Ishikawa (cell line): ENCODE measurements at regions not wholly inside any gene's neighbourhood (a gene's known extent, or its start where the extent isn't known, plus 50 kb on each side); places are given as distances from the start of the nearest gene placed in this dataset.

Experiments used
- CEBPB ChIP-seq: IDR thresholded peaks from 2 replicates; pipeline ENCODE4 v1.6.1; 2012
- CREB1 ChIP-seq: IDR thresholded peaks from 2 replicates; pipeline ENCODE4 v1.6.1; 2012; ENCODE audit warnings: low read depth
- EGR1 ChIP-seq: IDR thresholded peaks from 2 replicates; pipeline ENCODE4 v1.6.1; 2012
- EP300 ChIP-seq: IDR thresholded peaks from 2 replicates; pipeline ENCODE4 v1.6.1; 2012; ENCODE audit warnings: borderline replicate concordance
- FOXM1 ChIP-seq: IDR thresholded peaks from 2 replicates; pipeline ENCODE4 v1.6.1; 2012; ENCODE audit warnings: low read depth, borderline replicate concordance
- NFIC ChIP-seq: IDR thresholded peaks from 2 replicates; pipeline ENCODE4 v1.6.1; 2012
- RAD21 ChIP-seq: IDR thresholded peaks from 2 replicates; pipeline ENCODE4 v1.6.1; 2012; ENCODE audit warnings: low read depth
- TAF1 ChIP-seq: IDR thresholded peaks from 2 replicates; pipeline ENCODE4 v1.6.1; 2012; ENCODE audit warnings: low read depth, mild to moderate bottlenecking
- TCF12 ChIP-seq: IDR thresholded peaks from 2 replicates; pipeline ENCODE4 v1.6.1; 2012; ENCODE audit warnings: low read depth
- TEAD4 ChIP-seq: IDR thresholded peaks from 2 replicates; pipeline ENCODE4 v1.6.1; 2012
- YY1 ChIP-seq: IDR thresholded peaks from 2 replicates; pipeline ENCODE4 v1.6.1; 2012; ENCODE audit warnings: low read depth
- ZBTB7A ChIP-seq: IDR thresholded peaks from 2 replicates; pipeline ENCODE4 v1.6.1; 2012; ENCODE audit warnings: low read depth
- TF ChIP-seq, protein P1 (sequence below): IDR thresholded peaks from 2 replicates; pipeline ENCODE4 v1.6.1; 2012; ENCODE audit warnings: low read depth, mild to moderate bottlenecking
- TF ChIP-seq, protein P2 (sequence below): IDR thresholded peaks from 2 replicates; pipeline ENCODE4 v1.6.1; 2012
- TF ChIP-seq, protein P3 (sequence below): IDR thresholded peaks from 2 replicates; pipeline ENCODE4 v1.6.1; 2012

DNA sequence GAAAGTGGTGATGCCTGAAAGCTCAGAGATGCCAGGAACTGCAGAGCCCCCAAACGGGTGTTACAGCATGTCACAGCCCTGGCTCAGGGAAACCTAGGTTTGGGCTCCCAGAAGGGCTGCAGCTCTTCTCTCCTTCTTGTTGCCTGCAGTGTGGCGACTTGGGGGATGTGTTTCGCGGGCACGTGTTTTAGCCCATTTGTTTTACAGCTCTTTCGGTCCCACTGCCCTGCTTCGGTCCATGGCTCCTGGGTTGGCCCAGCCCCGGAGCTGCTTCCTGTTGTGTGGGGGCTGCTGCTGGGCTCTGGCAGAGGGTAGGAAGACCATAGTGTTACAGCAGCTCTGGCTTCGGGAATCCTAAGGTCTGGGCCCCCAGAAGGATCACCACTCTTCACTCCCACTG lies 222.9 kb upstream of the RIOK2 start:
- TF ChIP-seq RAD21 (no peak), YY1 (no peak), EGR1 (no peak), CREB1 (no peak), TEAD4 (no peak), TAF1 (no peak), ZBTB7A (no peak), FOXM1 (no peak), TCF12 (no peak), EP300 (no peak), CEBPB (no peak), NFIC (no peak)
- TF ChIP-seq, protein P1, sequence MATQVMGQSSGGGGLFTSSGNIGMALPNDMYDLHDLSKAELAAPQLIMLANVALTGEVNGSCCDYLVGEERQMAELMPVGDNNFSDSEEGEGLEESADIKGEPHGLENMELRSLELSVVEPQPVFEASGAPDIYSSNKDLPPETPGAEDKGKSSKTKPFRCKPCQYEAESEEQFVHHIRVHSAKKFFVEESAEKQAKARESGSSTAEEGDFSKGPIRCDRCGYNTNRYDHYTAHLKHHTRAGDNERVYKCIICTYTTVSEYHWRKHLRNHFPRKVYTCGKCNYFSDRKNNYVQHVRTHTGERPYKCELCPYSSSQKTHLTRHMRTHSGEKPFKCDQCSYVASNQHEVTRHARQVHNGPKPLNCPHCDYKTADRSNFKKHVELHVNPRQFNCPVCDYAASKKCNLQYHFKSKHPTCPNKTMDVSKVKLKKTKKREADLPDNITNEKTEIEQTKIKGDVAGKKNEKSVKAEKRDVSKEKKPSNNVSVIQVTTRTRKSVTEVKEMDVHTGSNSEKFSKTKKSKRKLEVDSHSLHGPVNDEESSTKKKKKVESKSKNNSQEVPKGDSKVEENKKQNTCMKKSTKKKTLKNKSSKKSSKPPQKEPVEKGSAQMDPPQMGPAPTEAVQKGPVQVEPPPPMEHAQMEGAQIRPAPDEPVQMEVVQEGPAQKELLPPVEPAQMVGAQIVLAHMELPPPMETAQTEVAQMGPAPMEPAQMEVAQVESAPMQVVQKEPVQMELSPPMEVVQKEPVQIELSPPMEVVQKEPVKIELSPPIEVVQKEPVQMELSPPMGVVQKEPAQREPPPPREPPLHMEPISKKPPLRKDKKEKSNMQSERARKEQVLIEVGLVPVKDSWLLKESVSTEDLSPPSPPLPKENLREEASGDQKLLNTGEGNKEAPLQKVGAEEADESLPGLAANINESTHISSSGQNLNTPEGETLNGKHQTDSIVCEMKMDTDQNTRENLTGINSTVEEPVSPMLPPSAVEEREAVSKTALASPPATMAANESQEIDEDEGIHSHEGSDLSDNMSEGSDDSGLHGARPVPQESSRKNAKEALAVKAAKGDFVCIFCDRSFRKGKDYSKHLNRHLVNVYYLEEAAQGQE: no peak
- TF ChIP-seq, protein P2, sequence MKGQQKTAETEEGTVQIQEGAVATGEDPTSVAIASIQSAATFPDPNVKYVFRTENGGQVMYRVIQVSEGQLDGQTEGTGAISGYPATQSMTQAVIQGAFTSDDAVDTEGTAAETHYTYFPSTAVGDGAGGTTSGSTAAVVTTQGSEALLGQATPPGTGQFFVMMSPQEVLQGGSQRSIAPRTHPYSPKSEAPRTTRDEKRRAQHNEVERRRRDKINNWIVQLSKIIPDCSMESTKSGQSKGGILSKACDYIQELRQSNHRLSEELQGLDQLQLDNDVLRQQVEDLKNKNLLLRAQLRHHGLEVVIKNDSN: no peak
- TF ChIP-seq, protein P3, sequence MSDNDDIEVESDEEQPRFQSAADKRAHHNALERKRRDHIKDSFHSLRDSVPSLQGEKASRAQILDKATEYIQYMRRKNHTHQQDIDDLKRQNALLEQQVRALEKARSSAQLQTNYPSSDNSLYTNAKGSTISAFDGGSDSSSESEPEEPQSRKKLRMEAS: no peak

DNA sequence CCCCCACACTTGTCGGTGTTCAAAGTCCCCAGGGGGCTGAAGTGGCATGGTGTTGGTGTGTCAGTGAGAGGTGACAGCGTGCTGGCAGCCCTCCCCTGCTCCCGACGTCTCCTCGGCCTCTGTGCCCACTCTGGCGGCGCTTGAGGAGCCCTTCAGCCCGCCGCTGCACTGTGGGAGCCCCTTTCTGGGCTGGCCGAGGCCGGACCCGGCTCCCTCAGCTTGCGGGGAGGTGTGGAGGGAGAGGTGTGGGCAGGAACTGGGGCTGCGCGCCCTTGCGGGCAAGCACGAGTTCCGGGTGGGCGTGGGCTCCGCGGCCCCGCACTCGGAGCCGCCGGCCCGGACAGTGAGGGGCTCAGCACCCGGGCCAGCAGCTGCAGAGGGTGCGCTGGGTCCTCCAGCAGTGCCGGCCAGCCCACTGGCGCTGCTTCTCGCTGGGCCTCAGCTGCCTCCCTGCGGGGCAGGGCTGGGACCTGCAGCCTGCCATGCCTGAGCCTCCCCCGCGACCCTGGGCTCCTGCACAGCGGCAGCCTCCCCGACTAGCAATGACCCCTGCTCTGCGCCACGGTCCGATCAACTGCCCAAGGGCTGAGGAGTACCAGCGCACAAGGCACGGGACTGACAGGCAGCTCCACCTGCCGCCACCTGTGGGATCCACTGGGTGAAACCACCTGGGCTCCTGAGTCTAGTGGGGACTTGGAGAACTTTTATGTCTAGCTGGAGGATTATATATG lies 224.1 kb upstream of the RIOK2 start:
- TF ChIP-seq FOXM1: no peak
- no peak for TF ChIP-seq YY1
- no peak for TF ChIP-seq NFIC
- TF ChIP-seq RAD21: no peak
- TF ChIP-seq, protein P1: no peak
- TF ChIP-seq, protein P3: no peak
- TF ChIP-seq EP300: no peak

DNA sequence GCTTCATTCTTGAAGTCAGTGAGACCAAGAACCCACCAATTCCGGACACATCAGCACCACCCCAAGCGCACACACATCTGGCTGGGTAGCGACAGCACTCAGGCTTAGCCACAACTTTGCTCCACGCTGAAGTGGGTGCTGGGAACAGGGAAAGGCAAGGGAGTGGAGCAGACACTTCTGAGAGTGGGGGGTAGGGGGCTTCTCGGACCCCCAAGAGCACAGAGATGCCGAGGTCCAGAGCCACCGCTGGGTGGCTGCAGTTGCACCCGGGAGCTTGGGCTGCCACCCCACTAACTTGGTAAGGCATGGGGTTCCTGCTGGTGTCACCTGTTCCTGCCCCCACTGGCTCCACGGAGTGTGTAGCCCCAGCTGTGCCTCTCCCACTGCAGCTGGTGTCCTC lies 225.3 kb upstream of the RIOK2 start:
- TF ChIP-seq CEBPB: no peak
- no peak for TF ChIP-seq EGR1
- no peak for TF ChIP-seq EP300
- TF ChIP-seq TAF1: no peak
- no peak for TF ChIP-seq ZBTB7A
- no peak for TF ChIP-seq RAD21
- TF ChIP-seq, protein P1: no peak
- TF ChIP-seq TCF12: no peak
- TF ChIP-seq FOXM1: no peak
- TF ChIP-seq, protein P3: no peak
- TF ChIP-seq NFIC: no peak
- TF ChIP-seq CREB1: no peak
- TF ChIP-seq TEAD4: no peak
- TF ChIP-seq, protein P2: no peak
- no peak for TF ChIP-seq YY1

DNA sequence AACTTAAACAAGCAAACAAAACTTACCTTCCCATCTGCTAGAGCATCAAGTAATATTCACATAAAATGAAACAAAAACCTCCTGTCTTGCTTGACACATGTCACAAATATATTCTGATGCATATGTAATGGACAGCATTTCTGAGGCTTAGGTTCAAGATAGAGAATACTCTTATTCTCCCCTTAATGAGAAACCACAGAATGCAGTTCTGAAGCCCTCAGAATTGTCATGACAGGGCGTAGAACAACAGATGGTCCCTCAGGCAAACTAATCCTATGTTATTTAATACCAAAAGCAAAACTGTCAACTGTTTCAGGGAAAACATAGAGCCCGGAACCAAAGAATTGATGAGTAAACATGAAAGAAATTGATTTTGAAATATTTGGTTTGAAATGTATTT lies 229.9 kb upstream of the RIOK2 start:
- TF ChIP-seq NFIC: no peak
- no peak for TF ChIP-seq RAD21
- TF ChIP-seq, protein P1: no peak
- TF ChIP-seq CREB1: no peak
- TF ChIP-seq TCF12: no peak
- TF ChIP-seq ZBTB7A: no peak
- TF ChIP-seq EGR1: no peak
- TF ChIP-seq TEAD4: no peak
- no peak for TF ChIP-seq EP300
- TF ChIP-seq FOXM1: no peak
- TF ChIP-seq, protein P3: no peak
- TF ChIP-seq CEBPB: no peak
- TF ChIP-seq, protein P2: no peak
- TF ChIP-seq TAF1: no peak
- no peak for TF ChIP-seq YY1
